GM23338 (cell line): ENCODE measurements at regions not wholly inside any gene's neighbourhood (a gene's known extent, or its start where the extent isn't known, plus 50 kb on each side); places are given as distances from the start of the nearest gene placed in this dataset.

ENCODE experiments used
- EZH2 ChIP-seq: fragments of 200-600 bp; sonication (generic); IDR thresholded peaks from one replicate; pipeline ENCODE4 v1.8.0; 2017; ENCODE audit warnings: antibody characterized with exemption, mild to moderate bottlenecking, low read depth; ENCODE audit not compliant: unreplicated experiment
- STAT1 ChIP-seq: IDR thresholded peaks from one replicate; pipeline ENCODE4 v1.6.1; 2016; ENCODE audit warnings: antibody characterized with exemption; ENCODE audit not compliant: unreplicated experiment
- TF ChIP-seq, protein P1 (sequence below), 2 experiments: fragments of 200-600 bp in 1 of 2; sonication (generic) in 1 of 2; conservative IDR thresholded peaks; 2 replicates each; pipeline versions ENCODE4 v1.5.1 to v1.6.1; 2016 to 2017; ENCODE audit warnings: antibody characterized with exemption in 2 of 2, low read depth in 2 of 2, mild to moderate bottlenecking in 2 of 2, moderate library complexity in 1 of 2
- TF ChIP-seq, protein P2 (sequence below): IDR thresholded peaks from one replicate; pipeline ENCODE4 v1.6.1; 2018; ENCODE audit warnings: antibody characterized with exemption; ENCODE audit not compliant: unreplicated experiment

DNA sequence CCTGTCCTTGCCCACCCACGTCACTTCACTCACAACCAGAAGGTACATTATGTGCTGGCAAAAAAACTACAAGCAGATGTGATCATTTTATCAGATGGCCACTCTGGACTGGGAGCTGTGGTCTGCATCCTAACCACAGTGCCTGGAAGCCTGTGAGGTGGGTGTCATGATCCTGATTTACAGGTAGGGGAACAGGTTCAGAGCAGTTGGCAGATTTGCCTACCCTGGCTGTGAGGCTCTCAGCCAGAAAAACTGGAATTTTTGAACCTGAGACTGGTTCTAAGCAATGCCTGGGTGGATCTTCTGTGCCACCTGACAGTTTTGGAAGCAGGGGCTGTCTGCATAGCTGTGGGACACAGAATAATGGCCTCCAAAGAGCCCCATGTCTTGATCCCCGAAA is 150.8 kb downstream of the SYF2 start:
- TF ChIP-seq, protein P1, sequence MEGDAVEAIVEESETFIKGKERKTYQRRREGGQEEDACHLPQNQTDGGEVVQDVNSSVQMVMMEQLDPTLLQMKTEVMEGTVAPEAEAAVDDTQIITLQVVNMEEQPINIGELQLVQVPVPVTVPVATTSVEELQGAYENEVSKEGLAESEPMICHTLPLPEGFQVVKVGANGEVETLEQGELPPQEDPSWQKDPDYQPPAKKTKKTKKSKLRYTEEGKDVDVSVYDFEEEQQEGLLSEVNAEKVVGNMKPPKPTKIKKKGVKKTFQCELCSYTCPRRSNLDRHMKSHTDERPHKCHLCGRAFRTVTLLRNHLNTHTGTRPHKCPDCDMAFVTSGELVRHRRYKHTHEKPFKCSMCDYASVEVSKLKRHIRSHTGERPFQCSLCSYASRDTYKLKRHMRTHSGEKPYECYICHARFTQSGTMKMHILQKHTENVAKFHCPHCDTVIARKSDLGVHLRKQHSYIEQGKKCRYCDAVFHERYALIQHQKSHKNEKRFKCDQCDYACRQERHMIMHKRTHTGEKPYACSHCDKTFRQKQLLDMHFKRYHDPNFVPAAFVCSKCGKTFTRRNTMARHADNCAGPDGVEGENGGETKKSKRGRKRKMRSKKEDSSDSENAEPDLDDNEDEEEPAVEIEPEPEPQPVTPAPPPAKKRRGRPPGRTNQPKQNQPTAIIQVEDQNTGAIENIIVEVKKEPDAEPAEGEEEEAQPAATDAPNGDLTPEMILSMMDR (conservative IDR thresholded peaks at IDR 0.05; ENCODE audit: low read depth in 2 of 2) = no peak
- TF ChIP-seq EZH2 = no peak
- TF ChIP-seq, protein P2, sequence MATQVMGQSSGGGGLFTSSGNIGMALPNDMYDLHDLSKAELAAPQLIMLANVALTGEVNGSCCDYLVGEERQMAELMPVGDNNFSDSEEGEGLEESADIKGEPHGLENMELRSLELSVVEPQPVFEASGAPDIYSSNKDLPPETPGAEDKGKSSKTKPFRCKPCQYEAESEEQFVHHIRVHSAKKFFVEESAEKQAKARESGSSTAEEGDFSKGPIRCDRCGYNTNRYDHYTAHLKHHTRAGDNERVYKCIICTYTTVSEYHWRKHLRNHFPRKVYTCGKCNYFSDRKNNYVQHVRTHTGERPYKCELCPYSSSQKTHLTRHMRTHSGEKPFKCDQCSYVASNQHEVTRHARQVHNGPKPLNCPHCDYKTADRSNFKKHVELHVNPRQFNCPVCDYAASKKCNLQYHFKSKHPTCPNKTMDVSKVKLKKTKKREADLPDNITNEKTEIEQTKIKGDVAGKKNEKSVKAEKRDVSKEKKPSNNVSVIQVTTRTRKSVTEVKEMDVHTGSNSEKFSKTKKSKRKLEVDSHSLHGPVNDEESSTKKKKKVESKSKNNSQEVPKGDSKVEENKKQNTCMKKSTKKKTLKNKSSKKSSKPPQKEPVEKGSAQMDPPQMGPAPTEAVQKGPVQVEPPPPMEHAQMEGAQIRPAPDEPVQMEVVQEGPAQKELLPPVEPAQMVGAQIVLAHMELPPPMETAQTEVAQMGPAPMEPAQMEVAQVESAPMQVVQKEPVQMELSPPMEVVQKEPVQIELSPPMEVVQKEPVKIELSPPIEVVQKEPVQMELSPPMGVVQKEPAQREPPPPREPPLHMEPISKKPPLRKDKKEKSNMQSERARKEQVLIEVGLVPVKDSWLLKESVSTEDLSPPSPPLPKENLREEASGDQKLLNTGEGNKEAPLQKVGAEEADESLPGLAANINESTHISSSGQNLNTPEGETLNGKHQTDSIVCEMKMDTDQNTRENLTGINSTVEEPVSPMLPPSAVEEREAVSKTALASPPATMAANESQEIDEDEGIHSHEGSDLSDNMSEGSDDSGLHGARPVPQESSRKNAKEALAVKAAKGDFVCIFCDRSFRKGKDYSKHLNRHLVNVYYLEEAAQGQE = no peak
- TF ChIP-seq STAT1 = no peak
